CMK (cell line): ENCODE measurements at regions not wholly inside any gene's neighbourhood (a gene's known extent, or its start where the extent isn't known, plus 50 kb on each side); places are given as distances from the start of the nearest gene placed in this dataset.

Experiments used
- DNase-seq: peaks from one replicate; pipeline ENCODE4 v3.0.0-alpha.2; 2010; ENCODE audit warnings: low read depth

DNA sequence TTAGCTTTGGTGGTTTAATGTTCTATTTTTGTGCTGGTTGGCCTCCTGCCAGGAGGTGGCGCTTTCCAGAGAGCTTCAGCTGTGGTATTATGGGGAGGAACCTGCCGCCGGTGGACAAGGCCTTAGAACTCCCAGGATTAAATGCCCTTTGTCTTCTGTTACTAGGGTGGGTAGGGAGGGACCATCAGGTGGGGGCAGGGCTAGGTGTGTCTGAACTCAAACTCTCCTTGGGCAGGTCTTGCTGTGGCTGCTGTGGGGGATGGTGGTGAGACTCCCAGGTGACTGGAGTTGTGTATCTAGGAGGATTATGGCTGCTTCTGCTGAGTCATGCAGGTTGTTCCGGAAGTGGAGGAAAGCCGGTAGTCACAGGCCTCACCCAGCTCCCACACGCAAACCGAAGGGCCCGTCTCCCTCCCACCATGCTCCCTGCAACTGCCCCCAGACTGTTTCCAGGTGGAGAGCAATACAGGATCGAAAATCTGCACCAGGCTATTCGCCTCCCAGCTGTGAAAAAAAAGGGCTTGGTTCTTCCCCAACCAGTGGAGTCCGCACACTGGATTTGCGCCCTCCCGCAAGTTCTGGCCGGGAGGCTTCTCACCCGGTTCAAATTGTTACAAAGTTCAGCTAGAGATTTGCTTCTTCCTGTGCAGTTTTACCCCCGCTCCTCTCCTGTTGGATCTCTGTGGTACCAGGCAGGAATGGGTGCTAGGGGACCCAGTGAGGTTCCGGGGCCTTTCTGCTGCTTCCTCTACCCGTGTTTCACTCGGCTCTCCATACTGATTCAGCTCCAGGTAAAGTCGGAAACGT is 220.5 kb downstream of the CENPF start:
- no peak for DNase-seq

GRCh38 chr1:214824763-214825162 is 221.8 kb downstream of the CENPF start:
- DNase-seq = no peak

DNA sequence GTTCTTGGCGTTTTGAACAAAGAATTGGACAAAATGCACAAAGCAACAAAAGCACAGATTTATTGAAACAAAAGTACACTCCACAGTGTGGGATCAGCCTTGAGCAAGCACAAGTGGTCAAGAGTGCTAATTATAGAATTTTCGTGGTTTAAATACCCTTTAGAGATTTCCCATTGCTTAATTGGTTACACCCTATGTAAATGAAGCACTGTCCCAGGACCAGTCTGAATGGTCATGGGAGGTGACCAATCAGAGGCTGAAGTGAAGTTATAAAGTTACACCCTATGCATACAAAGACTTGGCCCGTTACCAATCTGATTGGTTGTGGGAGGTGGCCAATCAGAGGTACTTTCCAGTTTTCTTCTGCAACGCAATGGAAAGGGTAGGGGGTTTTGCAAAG is 223.6 kb downstream of the CENPF start:
- no peak for DNase-seq

- DNase-seq = no peak
Observed at GRCh38 chr1:214827883-214828282, 224.9 kb downstream of the CENPF start.

DNA sequence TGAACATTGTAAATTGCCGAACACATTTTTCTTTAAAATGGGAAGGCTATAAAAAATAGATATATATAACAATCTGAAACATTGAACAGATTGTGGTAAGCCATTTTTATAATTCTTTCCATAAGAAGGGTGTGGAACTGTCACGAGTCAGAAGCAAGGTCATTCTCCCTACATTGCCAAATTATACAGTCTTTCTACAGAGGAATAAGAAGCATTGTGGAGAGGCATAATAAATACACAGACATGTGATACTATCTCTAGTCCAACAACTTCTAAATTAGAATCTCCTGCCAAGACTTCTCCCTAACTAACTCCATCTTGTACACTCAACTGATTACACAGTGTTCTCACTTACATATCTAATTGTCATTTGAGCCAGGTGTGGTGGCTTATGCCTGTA is 227.9 kb downstream of the CENPF start:
- no peak for DNase-seq

DNA sequence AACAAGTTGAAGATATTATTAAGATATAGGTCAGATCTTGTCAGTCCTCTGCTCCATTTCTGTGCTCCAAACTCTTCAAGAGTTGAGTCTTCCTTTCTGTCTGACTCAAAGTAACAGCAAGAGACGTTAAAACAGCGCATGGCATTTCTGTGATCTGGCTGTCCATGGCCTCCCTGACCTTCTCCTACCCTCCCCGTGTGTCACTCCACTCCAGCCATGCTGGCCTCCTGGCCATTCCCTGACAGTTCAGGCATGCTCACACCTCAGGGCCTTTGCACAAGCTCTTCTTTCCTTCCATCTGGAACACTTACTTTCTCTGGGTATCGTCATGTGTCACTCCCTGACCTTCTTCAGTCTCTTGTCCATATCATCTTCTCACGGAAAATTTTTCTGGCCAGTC is 229.0 kb downstream of the CENPF start:
- no peak for DNase-seq

- no peak for DNase-seq
Observed at GRCh38 chr1:214833178-214833756, 230.3 kb downstream of the CENPF start.

DNA sequence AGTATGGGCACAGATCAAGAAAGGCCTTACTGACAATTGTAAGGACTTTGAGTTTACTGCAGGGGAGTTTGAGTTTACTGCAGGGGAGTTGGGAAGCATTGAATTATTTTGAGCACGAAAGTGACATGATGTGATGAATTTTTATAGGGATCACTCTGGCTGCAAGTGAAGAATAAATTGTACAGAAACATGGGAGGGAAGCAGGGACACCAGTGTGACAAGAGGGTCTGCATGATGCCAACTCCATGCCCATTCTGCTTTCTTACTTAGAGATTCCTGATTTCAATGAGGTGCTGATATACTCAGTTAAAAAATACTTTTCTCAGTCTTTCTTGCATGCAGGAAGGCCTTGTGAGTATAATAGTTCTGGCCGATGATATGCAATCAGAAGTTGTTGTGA is 234.4 kb downstream of the CENPF start:
- DNase-seq = no peak

DNA sequence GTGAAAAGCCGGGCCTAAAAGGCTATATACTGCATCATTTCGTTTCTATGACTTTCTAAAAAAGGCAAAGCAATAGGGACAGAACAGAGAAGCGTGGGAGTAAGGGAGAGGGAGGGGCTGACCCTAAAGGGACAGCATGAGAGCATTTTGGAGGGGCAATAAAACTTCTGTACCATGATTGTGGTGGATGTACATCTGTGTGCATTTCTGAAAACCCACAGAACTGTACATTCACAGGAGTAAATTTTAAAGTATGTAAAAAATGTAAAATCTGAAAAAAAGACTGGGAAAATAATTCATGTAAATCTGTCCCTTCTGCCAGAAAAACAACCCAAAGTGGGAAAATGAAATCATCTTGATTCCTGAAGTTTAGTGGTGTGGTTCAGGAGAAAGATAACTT is 235.4 kb downstream of the CENPF start:
- no peak for DNase-seq

- DNase-seq = no peak
Observed at GRCh38 chr1:214840356-214840755, 237.4 kb downstream of the CENPF start.

DNA sequence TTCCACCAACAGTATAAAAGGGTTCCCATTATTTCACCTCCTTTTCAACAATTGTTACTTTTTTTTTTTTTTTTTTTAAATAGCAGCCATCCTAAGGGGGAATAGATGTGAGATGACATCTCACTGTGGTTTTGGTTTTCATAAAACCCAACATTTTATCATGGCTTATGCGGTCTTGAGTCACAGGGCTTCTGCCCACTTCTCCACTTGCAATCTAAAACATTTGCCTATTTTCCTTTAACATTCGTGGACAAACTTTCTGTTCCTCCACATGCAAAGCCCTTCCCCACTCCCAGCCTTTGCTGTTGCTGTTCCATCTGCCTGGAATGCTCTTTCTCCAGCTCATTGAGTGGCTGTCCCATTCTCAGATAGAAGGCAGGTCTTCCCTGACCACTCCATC is 239.7 kb upstream of the KCNK2 start:
- DNase-seq = no peak

- DNase-seq = no peak
Observed at GRCh38 chr1:214843281-214843680, 239.3 kb upstream of the KCNK2 start.

GRCh38 chr1:214844319-214844718 is 238.2 kb upstream of the KCNK2 start:
- no peak for DNase-seq

- DNase-seq = no peak
Observed at GRCh38 chr1:214846276-214846675, 236.3 kb upstream of the KCNK2 start.

- no peak for DNase-seq
Observed at GRCh38 chr1:214847071-214847810, 235.3 kb upstream of the KCNK2 start.

DNA sequence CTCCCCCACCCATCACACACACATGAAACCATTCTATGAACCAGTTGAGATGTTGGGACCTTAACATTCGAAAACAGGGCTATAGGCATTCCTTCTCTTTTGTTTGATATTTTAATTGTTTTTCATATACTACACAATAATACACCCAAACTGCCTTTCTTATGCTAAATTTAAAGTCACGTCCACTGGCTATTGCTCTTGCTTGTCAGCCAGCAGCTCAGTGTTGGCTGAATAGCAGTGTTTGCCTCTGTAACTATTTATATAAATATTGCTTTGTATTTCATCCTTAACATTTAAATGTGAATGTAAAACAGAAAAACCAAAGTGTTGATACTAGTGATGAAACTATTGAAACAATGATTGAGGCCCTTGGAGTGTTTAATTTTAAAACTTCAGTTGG is 234.4 kb upstream of the KCNK2 start:
- DNase-seq = no peak

DNA sequence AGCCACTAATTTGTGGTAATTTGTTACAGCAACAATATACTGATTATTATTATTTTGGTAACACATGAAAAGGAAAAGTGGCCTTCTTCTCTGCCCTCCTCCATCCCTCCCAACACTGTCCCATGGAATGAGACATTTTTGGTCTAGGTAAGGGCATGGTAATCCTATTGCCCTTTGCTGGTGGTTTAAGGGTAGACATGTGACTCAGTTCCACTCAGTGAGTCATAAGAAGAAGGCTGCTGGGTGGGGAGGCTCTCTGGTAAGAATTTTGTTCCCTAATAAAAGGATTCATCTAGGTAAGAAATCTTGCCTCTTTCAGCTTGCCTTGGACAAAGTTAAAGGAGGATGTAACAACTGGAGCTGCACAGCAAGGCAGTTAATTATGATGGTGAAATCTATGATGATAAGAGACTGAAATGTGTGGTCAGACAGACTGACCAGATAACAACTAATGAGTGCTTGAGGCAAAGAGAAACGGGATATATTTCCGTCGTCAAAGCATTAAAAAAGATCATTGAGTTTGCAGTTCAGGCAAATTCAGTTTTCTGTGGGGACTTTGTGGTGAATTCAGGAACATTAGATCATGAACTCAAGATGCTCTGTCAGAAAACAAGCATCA is 232.0 kb upstream of the KCNK2 start:
- DNase-seq = no peak

DNA sequence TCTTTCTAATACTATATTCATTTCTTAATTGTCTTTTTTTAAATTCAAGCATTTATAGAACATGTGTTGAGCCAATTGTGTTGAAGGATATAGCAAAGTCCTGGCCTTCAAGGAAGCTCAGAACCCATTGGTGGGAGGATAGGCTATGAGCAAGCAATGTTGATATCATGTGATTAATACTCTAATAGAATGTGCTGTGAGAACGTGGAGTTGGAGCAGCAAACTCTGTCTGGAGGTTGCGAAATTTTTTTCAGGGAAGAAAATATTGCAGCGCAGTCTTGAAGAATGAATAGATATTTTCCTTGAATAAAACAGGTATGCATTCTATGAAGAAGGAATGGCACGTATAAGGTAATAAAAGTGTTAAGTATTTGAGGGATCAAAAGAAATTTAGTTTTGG is 229.2 kb upstream of the KCNK2 start:
- no peak for DNase-seq

GRCh38 chr1:214854126-214854875 is 228.2 kb upstream of the KCNK2 start:
- DNase-seq = no peak

- no peak for DNase-seq
Observed at GRCh38 chr1:214856843-214857242, 225.7 kb upstream of the KCNK2 start.

GRCh38 chr1:214857716-214858115 is 224.8 kb upstream of the KCNK2 start:
- no peak for DNase-seq

- DNase-seq = no peak
Observed at GRCh38 chr1:214859647-214860046, 222.9 kb upstream of the KCNK2 start.
